ELR (cell line): ENCODE measurements at regions not wholly inside any gene's neighbourhood (a gene's known extent, or its start where the extent isn't known, plus 50 kb on each side); places are given as distances from the start of the nearest gene placed in this dataset.
"Not testable (repeated sequence)": the region's sequence is repeated elsewhere in the genome, so short reads cannot be mapped to it uniquely, and the experiment has no call there.

Source experiments
- DNase-seq: peaks from one replicate; pipeline ENCODE4 v3.0.0-alpha.2; 2015; ENCODE audit warnings: low read depth

- DNase-seq, result no peak
Measured at GRCh38 chr4:93888308-93888707, 59.8 kb downstream of the ATOH1 start.

- DNase-seq, result no peak
Measured at GRCh38 chr4:93888768-93889167, 60.2 kb downstream of the ATOH1 start.

GRCh38 chr4:93891244-93891643 is 62.7 kb downstream of the ATOH1 start:
- no peak for DNase-seq

- no peak for DNase-seq
Measured at GRCh38 chr4:93894995-93895394, 66.4 kb downstream of the ATOH1 start.

GRCh38 chr4:93896516-93896915 is 68.0 kb downstream of the ATOH1 start:
- no peak for DNase-seq

GRCh38 chr4:93897559-93897958 is 69.0 kb downstream of the ATOH1 start:
- DNase-seq, result peak; percentile 7

- no peak for DNase-seq
Measured at GRCh38 chr4:93908778-93909177, 80.2 kb downstream of the ATOH1 start.

GRCh38 chr4:93911671-93912070 is 83.1 kb downstream of the ATOH1 start:
- DNase-seq, result no peak

GRCh38 chr4:93912146-93912545 is 83.6 kb downstream of the ATOH1 start:
- no peak for DNase-seq

- no peak for DNase-seq
Measured at GRCh38 chr4:93918856-93919255, 90.3 kb downstream of the ATOH1 start.

GRCh38 chr4:93923570-93923969 is 95.0 kb downstream of the ATOH1 start:
- not testable (repeated sequence) for DNase-seq

GRCh38 chr4:93947286-93947685 is 118.7 kb downstream of the ATOH1 start:
- no peak for DNase-seq

GRCh38 chr4:93950239-93950638 is 121.7 kb downstream of the ATOH1 start:
- not testable (repeated sequence) for DNase-seq

GRCh38 chr4:93957186-93957585 is 128.6 kb downstream of the ATOH1 start:
- no peak for DNase-seq

- DNase-seq, result no peak
Measured at GRCh38 chr4:93960450-93960849, 131.9 kb downstream of the ATOH1 start.

GRCh38 chr4:93960916-93961315 is 132.4 kb downstream of the ATOH1 start:
- no peak for DNase-seq

- no peak for DNase-seq
Measured at GRCh38 chr4:93981594-93981993, 153.0 kb downstream of the ATOH1 start.

- no peak for DNase-seq
Measured at GRCh38 chr4:93982255-93982654, 153.7 kb downstream of the ATOH1 start.

GRCh38 chr4:93983140-93983539 is 154.6 kb downstream of the ATOH1 start:
- DNase-seq, result no peak

- DNase-seq, result no peak
Measured at GRCh38 chr4:93994175-93994994, 165.8 kb downstream of the ATOH1 start.

- no peak for DNase-seq
Measured at GRCh38 chr4:93996895-93997294, 168.3 kb downstream of the ATOH1 start.

- DNase-seq, result no peak
Measured at GRCh38 chr4:94000559-94000958, 172.0 kb downstream of the ATOH1 start.

GRCh38 chr4:94006932-94007331 is 178.4 kb downstream of the ATOH1 start:
- no peak for DNase-seq

GRCh38 chr4:94011190-94011589 is 182.6 kb downstream of the ATOH1 start:
- no peak for DNase-seq
